ENCODE measurements at regions not wholly inside any gene's neighbourhood (a gene's known extent, or its start where the extent isn't known, plus 50 kb on each side); places are given as distances from the start of the nearest gene placed in this dataset.

DNA sequence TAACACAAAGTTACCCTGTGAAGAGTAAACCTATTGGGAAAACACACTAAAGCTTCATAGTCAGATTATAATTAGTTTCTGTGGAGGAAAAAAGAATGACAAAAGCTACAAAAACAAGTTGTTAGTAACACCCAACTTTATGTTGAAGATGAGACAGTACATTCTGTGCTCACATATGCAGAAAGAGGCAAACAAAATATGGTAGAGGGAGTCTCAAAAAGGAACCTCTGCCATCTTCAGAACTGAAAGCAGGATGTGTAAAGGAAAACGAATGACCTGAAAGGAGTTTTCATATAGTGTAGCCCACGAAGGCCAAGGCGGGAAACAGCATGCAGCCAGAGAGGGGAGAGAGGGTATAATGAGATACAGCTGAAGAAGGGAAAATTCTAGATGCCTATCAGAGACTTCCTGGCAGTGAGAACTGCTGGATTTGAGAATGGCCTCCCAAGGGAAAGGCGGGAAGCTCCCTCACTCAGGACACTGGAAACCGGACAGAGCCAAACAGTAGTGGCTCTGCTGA, 84.1 kb upstream of the HEY2 start:
- Histone ChIP-seq H3K36me3 (no peaks in the 10 kb centered on the region), H3K4me3 (no peak overlapping the region), H3K4me1 (no peaks in the 10 kb centered on the region), H3K27ac (no peak overlapping the region), H3K27me3 (no peaks in the 10 kb centered on the region), H3K9me3 (no peaks in the 10 kb centered on the region)
- no peak for DNase-seq (ENCODE audit: extremely low spot score in 2 of 2)
- intact Hi-C loops (cut with DNase I), result no loop called here
- no peak for TF ChIP-seq POLR2A (IDR thresholded peaks at IDR 0.05)
- TF ChIP-seq, protein P1, sequence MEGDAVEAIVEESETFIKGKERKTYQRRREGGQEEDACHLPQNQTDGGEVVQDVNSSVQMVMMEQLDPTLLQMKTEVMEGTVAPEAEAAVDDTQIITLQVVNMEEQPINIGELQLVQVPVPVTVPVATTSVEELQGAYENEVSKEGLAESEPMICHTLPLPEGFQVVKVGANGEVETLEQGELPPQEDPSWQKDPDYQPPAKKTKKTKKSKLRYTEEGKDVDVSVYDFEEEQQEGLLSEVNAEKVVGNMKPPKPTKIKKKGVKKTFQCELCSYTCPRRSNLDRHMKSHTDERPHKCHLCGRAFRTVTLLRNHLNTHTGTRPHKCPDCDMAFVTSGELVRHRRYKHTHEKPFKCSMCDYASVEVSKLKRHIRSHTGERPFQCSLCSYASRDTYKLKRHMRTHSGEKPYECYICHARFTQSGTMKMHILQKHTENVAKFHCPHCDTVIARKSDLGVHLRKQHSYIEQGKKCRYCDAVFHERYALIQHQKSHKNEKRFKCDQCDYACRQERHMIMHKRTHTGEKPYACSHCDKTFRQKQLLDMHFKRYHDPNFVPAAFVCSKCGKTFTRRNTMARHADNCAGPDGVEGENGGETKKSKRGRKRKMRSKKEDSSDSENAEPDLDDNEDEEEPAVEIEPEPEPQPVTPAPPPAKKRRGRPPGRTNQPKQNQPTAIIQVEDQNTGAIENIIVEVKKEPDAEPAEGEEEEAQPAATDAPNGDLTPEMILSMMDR (IDR thresholded peaks at IDR 0.05), result no peak
- TF ChIP-seq POLR2AphosphoS5 (IDR thresholded peaks at IDR 0.05; ENCODE audit: insufficient read depth in 1 of 2, low read depth in 1 of 2), result no peak

DNA sequence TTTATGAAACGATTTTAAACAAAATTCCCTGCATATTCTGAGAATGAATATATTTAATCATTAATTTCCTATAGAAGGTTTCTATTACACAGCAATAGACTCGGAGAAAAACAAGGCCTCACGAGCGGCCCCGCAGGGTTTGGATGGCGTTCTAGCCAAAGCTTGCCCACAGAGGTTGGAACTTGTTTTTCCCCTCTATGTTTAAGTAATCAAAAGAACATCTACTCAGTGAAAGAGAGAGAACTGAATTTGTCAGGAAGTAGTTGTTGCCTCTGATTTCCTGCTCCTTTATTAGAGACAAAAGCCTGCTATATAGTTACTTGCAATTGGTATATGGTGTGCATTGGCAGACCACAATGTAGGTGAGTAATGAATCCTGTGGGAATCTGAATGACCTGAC, 82.1 kb upstream of the HEY2 start:
- Histone ChIP-seq H3K27me3 (no peaks in the 10 kb centered on the region), H3K27ac (no peak overlapping the region), H3K4me3 (no peak overlapping the region), H3K36me3 (no peaks in the 10 kb centered on the region), H3K9me3 (no peaks in the 10 kb centered on the region), H3K4me1 (no peaks in the 10 kb centered on the region)
- no peak for DNase-seq (ENCODE audit: extremely low spot score in 2 of 2)
- TF ChIP-seq, protein P1 (IDR thresholded peaks at IDR 0.05), result no peak
- no peak for TF ChIP-seq POLR2AphosphoS5 (IDR thresholded peaks at IDR 0.05; ENCODE audit: insufficient read depth in 1 of 2, low read depth in 1 of 2)
- no peak for TF ChIP-seq POLR2A (IDR thresholded peaks at IDR 0.05)
- intact Hi-C loops (cut with DNase I), result no loop called here

DNA sequence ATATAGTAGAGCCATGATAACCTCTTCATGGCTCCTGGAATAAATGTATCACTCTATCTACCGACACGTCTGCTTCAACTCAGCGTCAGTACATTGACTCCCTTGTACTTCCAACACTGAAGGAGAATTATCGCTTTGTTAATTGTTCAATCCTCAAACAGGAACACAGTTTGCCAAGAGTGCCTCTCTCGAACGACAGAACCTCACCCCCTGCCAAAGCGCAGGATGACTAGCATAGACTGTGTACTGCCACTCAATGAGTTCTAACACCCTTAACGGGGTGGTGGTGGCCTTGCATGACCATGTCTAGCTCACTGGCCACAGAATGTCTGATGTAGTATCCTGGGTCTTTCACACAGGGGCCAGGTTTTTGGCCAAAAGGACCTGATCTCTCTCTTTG, 81.4 kb upstream of the HEY2 start:
- intact Hi-C loops (cut with DNase I), result no loop called here
- H3K36me3 ChIP-seq, result no peaks in the 10 kb centered on the region
- no peaks in the 10 kb centered on the region for H3K27me3 ChIP-seq
- H3K27ac ChIP-seq, result no peak overlapping the region
- H3K9me3 ChIP-seq, result no peaks in the 10 kb centered on the region
- no peaks in the 10 kb centered on the region for H3K4me1 ChIP-seq
- DNase-seq (ENCODE audit: extremely low spot score in 2 of 2), result no peak
- H3K4me3 ChIP-seq, result no peak overlapping the region
- no peak for TF ChIP-seq POLR2AphosphoS5 (IDR thresholded peaks at IDR 0.05; ENCODE audit: insufficient read depth in 1 of 2, low read depth in 1 of 2)
- TF ChIP-seq, protein P1 (IDR thresholded peaks at IDR 0.05), result no peak

DNA sequence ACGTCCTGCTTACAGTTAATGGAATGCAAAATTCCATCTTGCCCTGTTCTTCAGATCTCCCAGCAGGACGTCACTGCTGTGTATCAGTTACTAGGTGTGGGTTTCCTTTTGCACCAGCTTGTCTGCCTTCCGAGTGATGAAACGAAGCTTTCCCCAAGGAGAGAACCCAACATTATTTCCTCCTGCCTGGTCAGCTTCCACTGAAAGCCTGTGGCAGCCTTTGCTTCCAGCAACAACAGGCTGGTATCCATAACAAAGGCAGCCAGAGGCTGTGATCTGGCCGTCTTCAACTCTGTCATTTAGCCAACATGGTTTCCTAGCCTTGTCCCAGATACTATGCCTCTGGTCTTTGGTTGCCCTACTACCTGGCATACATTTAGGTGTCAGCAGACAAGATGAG, 78.9 kb upstream of the HEY2 start:
- no peak overlapping the region for H3K27ac ChIP-seq
- no peaks in the 10 kb centered on the region for H3K27me3 ChIP-seq
- H3K4me3 ChIP-seq, result no peak overlapping the region
- intact Hi-C loops (cut with DNase I), result no loop called here
- H3K36me3 ChIP-seq, result no peaks in the 10 kb centered on the region
- H3K9me3 ChIP-seq, result no peaks in the 10 kb centered on the region
- no peak for DNase-seq (ENCODE audit: extremely low spot score in 2 of 2)
- no peaks in the 10 kb centered on the region for H3K4me1 ChIP-seq
- TF ChIP-seq, protein P1 (IDR thresholded peaks at IDR 0.05), result no peak
- TF ChIP-seq POLR2AphosphoS5 (IDR thresholded peaks at IDR 0.05; ENCODE audit: insufficient read depth in 1 of 2, low read depth in 1 of 2) (no peak), POLR2A (IDR thresholded peaks at IDR 0.05) (no peak)

DNA sequence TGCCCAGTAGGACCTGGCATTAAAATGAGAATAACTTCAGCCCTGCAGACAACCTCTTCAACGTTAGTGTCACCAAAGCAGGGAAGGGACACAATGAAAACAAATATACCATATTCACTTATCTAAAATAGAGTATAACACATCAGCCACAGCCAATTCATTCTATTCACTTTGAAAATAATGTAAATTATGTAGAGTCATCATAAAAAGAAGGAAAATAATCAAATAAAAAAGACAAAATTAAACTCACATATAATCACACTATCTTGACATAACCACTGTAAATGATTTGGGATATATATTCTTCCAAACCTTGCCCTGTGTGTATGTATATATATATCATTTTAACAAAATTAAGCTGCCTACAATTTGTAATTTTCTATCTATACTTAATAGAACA, 78.1 kb upstream of the HEY2 start:
- no peaks in the 10 kb centered on the region for H3K36me3 ChIP-seq
- H3K27ac ChIP-seq, result no peak overlapping the region
- intact Hi-C loops (cut with DNase I), result no loop called here
- no peak for DNase-seq (ENCODE audit: extremely low spot score in 2 of 2)
- no peaks in the 10 kb centered on the region for H3K27me3 ChIP-seq
- H3K9me3 ChIP-seq, result no peaks in the 10 kb centered on the region
- no peak overlapping the region for H3K4me3 ChIP-seq
- H3K4me1 ChIP-seq, result no peaks in the 10 kb centered on the region
- no peak for TF ChIP-seq POLR2A (IDR thresholded peaks at IDR 0.05)
- TF ChIP-seq POLR2AphosphoS5 (IDR thresholded peaks at IDR 0.05; ENCODE audit: insufficient read depth in 1 of 2, low read depth in 1 of 2), result no peak
- TF ChIP-seq, protein P1 (IDR thresholded peaks at IDR 0.05), result no peak

Measured in vagina (tissue), 2 donors.